Vagina (tissue), 2 donors: ENCODE measurements at regions not wholly inside any gene's neighbourhood (a gene's known extent, or its start where the extent isn't known, plus 50 kb on each side); places are given as distances from the start of the nearest gene placed in this dataset.

ENCODE experiments used
- DNase-seq, 2 donors: peaks; one replicate each; pipeline ENCODE4 v3.0.0-alpha.2; 2017; ENCODE audit errors: extremely low spot score in 2 of 2
- H3K27ac ChIP-seq: fragments of 200-600 bp; sonication (generic); one replicate; pipeline ENCODE4 v1.5.1; 2019
- H3K27me3 ChIP-seq: fragments of 200-600 bp; sonication (generic); one replicate; pipeline ENCODE4 v1.5.1; 2019
- H3K36me3 ChIP-seq, 2 donors: fragments of 200-600 bp; sonication (generic); one replicate each; pipeline ENCODE4 v1.5.1; 2017 to 2019
- H3K4me1 ChIP-seq: fragments of 200-600 bp; sonication (generic); one replicate; pipeline ENCODE4 v1.5.1; 2019
- H3K4me3 ChIP-seq, 2 donors: fragments of 200-600 bp; sonication (generic); 1 replicate in 1 of 2; 2 replicates in 1 of 2; pipeline ENCODE4 v1.5.1; 2016 to 2019
- H3K9me3 ChIP-seq: fragments of 200-600 bp; sonication (generic); one replicate; pipeline ENCODE4 v1.5.1; 2019
- POLR2A ChIP-seq, 2 donors: fragments of 450-650 bp; IDR thresholded peaks; one replicate each; pipeline ENCODE4 v1.6.1; 2017; ENCODE audit warnings: antibody characterized with exemption in 2 of 2, mild to moderate bottlenecking in 2 of 2, moderate library complexity in 2 of 2
- POLR2AphosphoS5 ChIP-seq, 2 donors: sonication (generic); formaldehyde crosslinking; IDR thresholded peaks; one replicate each; pipeline ENCODE4 v1.9.0; 2017; ENCODE audit warnings: antibody characterized with exemption in 2 of 2, mild to moderate bottlenecking in 2 of 2, low read depth in 1 of 2; ENCODE audit not compliant: insufficient read depth in 1 of 2
- intact Hi-C: fragments of 100-400 bp; cut with DNase I; formaldehyde crosslinking; loops from one replicate; pipeline ENCODE4 v1.15.1; 2023
- TF ChIP-seq, protein P1 (sequence below), 3 experiments: fragments of 450-650 bp in 2 of 3; fragments of 200-600 bp in 1 of 3; sonication (generic) in 1 of 3; IDR thresholded peaks; one replicate each; pipeline ENCODE4 v1.5.1; 2017 to 2019; ENCODE audit warnings: antibody characterized with exemption in 3 of 3, mild to moderate bottlenecking in 2 of 3, moderate library complexity in 2 of 3

DNA sequence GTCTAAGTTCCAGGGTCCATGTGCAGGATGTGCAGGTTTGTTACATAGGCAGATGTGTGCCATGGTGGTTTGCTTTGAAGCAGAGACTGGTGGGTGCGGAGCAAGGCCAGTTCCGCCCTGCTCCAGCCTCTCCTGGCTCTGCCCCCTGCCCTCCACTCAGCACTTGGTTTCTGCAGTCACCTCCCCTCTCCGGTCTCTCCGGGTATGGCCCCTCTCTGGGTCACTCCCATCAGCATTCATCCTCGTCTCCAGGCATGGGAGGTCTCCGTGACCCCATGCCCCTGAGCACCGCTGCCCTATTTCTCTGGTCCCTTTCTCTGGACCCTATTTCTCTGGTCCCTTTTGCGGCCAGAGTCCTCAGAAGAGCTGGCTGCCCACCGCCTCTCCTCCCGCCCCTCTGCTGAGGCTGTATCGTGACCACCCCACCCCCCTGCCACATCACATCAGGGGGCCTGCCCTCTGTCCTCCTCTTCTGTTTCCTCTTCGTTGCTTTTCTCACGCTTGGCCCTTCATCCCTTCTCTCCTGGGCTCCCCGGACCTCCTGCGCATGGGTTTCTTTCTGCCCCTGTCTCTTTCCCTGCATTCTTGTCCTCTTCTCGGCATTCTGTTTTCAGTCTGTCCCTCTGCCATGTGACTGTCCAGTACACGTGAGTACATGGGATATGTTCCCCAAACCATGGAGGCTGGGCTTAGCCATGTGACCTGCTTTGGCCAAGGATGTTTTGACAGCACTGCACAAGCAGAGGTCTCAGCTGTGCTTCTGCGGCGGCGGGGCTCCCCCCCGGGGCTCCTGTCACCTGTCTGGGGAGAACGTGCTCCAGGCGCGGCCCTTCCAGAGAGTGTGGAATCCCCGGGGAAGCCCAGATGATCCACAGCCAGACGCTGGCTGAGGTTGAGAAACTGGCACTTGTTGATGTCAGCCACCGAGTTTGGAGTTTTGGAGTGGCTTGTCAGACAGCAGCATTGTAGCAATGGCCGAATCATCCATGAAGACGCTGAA is 54.4 kb upstream of the C1orf174 start:
- Histone ChIP-seq H3K4me1 (no peaks in the 10 kb centered on the region), H3K9me3 (no peaks in the 10 kb centered on the region), H3K27me3 (no peaks in the 10 kb centered on the region), H3K4me3 (no peak overlapping the region), H3K36me3 (no peaks in the 10 kb centered on the region), H3K27ac (no peak overlapping the region)
- DNase-seq = no peak
- TF ChIP-seq, protein P1, sequence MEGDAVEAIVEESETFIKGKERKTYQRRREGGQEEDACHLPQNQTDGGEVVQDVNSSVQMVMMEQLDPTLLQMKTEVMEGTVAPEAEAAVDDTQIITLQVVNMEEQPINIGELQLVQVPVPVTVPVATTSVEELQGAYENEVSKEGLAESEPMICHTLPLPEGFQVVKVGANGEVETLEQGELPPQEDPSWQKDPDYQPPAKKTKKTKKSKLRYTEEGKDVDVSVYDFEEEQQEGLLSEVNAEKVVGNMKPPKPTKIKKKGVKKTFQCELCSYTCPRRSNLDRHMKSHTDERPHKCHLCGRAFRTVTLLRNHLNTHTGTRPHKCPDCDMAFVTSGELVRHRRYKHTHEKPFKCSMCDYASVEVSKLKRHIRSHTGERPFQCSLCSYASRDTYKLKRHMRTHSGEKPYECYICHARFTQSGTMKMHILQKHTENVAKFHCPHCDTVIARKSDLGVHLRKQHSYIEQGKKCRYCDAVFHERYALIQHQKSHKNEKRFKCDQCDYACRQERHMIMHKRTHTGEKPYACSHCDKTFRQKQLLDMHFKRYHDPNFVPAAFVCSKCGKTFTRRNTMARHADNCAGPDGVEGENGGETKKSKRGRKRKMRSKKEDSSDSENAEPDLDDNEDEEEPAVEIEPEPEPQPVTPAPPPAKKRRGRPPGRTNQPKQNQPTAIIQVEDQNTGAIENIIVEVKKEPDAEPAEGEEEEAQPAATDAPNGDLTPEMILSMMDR (IDR thresholded peaks at IDR 0.05) = no peak
- no peak for TF ChIP-seq POLR2A (IDR thresholded peaks at IDR 0.05)
- TF ChIP-seq POLR2AphosphoS5 (IDR thresholded peaks at IDR 0.05; ENCODE audit: insufficient read depth in 1 of 2, low read depth in 1 of 2) = no peak
- intact Hi-C loops = no loop called here

DNA sequence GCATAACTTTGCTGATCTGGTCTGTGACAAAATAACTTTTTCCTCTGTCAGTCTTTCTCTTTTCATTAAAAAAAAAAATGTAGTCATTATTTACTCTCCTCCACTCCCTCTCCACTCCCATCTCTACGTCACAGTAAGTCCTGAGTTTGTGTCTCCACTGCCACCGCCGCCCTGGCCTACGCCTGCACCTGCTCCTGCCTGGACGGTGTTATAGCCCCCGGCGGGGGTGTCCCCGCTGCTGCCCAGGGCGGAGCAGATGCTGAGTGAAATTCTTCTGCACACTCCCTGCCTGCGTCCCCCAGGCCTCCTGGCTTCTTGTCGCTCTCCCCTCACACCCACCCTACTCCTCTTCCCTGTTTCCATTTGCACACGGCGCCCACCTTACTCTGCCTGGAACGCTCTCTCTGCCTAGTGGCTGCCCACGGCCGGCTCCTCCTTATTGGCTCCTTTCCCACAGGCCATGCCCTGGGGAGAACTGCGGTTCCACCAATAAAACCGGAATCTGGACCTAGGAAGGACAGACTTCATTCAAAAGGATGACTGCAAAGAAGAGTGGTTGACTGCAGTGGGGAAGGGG is 55.2 kb upstream of the C1orf174 start:
- TF ChIP-seq POLR2A (IDR thresholded peaks at IDR 0.05) (no peak), POLR2AphosphoS5 (IDR thresholded peaks at IDR 0.05; ENCODE audit: insufficient read depth in 1 of 2, low read depth in 1 of 2) (no peak)
- TF ChIP-seq, protein P1 (IDR thresholded peaks at IDR 0.05) = no peak
- Histone ChIP-seq H3K9me3 (no peaks in the 10 kb centered on the region), H3K4me3 (no peak overlapping the region), H3K27ac (no peak overlapping the region), H3K27me3 (no peaks in the 10 kb centered on the region), H3K4me1 (no peaks in the 10 kb centered on the region), H3K36me3 (no peaks in the 10 kb centered on the region)
- no peak for DNase-seq
- intact Hi-C loops = no loop called here

- H3K27me3 ChIP-seq = no peaks in the 10 kb centered on the region
- no peaks in the 10 kb centered on the region for H3K36me3 ChIP-seq
- intact Hi-C loops = no loop called here
- no peak overlapping the region for H3K27ac ChIP-seq
- no peak for TF ChIP-seq POLR2AphosphoS5 (IDR thresholded peaks at IDR 0.05; ENCODE audit: insufficient read depth in 1 of 2, low read depth in 1 of 2)
- no peak for TF ChIP-seq POLR2A (IDR thresholded peaks at IDR 0.05)
- TF ChIP-seq, protein P1 (IDR thresholded peaks at IDR 0.05) = no peak
- H3K9me3 ChIP-seq = no peaks in the 10 kb centered on the region
- no peak for DNase-seq
- no peak overlapping the region for H3K4me3 ChIP-seq
- H3K4me1 ChIP-seq = no peaks in the 10 kb centered on the region
These were observed 56.6 kb upstream of the C1orf174 start for GRCh38 chr1:3956527-3957170.

DNA sequence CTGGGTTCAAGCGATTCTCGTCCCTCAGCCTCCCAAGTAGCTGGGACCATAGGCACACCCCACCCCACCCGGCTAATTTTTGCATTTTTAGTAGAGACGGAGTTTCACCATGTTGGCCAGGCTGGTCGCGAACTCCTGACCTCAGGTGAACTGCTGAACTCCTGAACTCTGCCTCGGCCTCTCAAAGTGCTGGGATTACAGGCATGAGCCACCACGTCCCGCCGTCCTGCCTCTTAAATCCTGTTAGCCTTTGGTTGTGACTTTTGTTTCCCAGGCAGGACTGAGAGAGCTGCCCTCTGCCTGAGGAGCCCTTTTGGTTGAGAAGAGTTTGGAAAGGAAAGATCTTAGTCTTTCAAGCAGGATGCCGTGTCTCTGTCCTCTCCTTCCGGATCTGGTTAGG is 59.3 kb upstream of the C1orf174 start:
- intact Hi-C loops = no loop called here
- Histone ChIP-seq H3K27ac (no peak overlapping the region), H3K27me3 (no peaks in the 10 kb centered on the region), H3K4me3 (no peak overlapping the region), H3K4me1 (no peaks in the 10 kb centered on the region), H3K9me3 (no peaks in the 10 kb centered on the region), H3K36me3 (no peaks in the 10 kb centered on the region)
- no peak for DNase-seq
- no peak for TF ChIP-seq POLR2AphosphoS5 (IDR thresholded peaks at IDR 0.05; ENCODE audit: insufficient read depth in 1 of 2, low read depth in 1 of 2)
- TF ChIP-seq, protein P1 (IDR thresholded peaks at IDR 0.05) = no peak
- TF ChIP-seq POLR2A (IDR thresholded peaks at IDR 0.05) = no peak
